SK-N-SH treated with all-trans-retinoic acid at 6 μM for 48 hours (cell line): ENCODE measurements at regions not wholly inside any gene's neighbourhood (a gene's known extent, or its start where the extent isn't known, plus 50 kb on each side); places are given as distances from the start of the nearest gene placed in this dataset.

Source experiments
- ARNTL ChIP-seq: fragments of 450-650 bp; formaldehyde crosslinking; IDR thresholded peaks from 2 replicates; pipeline ENCODE4 v1.5.0; 2020; ENCODE audit warnings: low read depth, mild to moderate bottlenecking, moderate library complexity, borderline replicate concordance
- ESRRG ChIP-seq: fragments of 250-450 bp; sonication (Bioruptor Pico); IDR thresholded peaks from 2 replicates; pipeline ENCODE4 v1.6.1; 2021; ENCODE audit warnings: mild to moderate bottlenecking
- ISL1 ChIP-seq: fragments of 250-450 bp; sonication (Bioruptor Pico); IDR thresholded peaks from 2 replicates; pipeline ENCODE4 v2.1.2; 2022; ENCODE audit warnings: mild to moderate bottlenecking, moderate library complexity
- OSR1 ChIP-seq: fragments of 250-450 bp; sonication (Bioruptor Pico); IDR thresholded peaks from 2 replicates; pipeline ENCODE4 v1.8.0; 2022; ENCODE audit warnings: moderate library complexity, mild to moderate bottlenecking, inconsistent platforms
- RARB ChIP-seq: fragments of 250-450 bp; sonication (Bioruptor Pico); IDR thresholded peaks from 2 replicates; pipeline ENCODE4 v1.8.0; 2021; ENCODE audit warnings: mild to moderate bottlenecking, moderate library complexity
- TCF4 ChIP-seq: fragments of 250-450 bp; sonication (Bioruptor Pico); IDR thresholded peaks from 2 replicates; pipeline ENCODE4 v1.8.0; 2021; ENCODE audit warnings: mild to moderate bottlenecking, moderate library complexity, borderline replicate concordance
- TOX ChIP-seq: fragments of 250-450 bp; sonication (Bioruptor Pico); IDR thresholded peaks from 2 replicates; pipeline ENCODE4 v1.8.0; 2021; ENCODE audit warnings: mild to moderate bottlenecking, moderate library complexity, borderline replicate concordance
- ZFP3 ChIP-seq: fragments of 250-450 bp; sonication (Bioruptor Pico); IDR thresholded peaks from 2 replicates; pipeline ENCODE4 v1.5.0; 2020; ENCODE audit warnings: mild to moderate bottlenecking, moderate library complexity
- ZFP30 ChIP-seq: fragments of 450-650 bp; formaldehyde crosslinking; IDR thresholded peaks from 2 replicates; pipeline ENCODE4 v1.5.0; 2022; ENCODE audit warnings: mild to moderate bottlenecking, moderate library complexity
- TF ChIP-seq, protein P1 (sequence below): fragments of 250-450 bp; sonication (Bioruptor Pico); IDR thresholded peaks from 2 replicates; pipeline ENCODE4 v1.8.0; 2020; ENCODE audit warnings: mild to moderate bottlenecking, moderate library complexity, borderline replicate concordance

DNA sequence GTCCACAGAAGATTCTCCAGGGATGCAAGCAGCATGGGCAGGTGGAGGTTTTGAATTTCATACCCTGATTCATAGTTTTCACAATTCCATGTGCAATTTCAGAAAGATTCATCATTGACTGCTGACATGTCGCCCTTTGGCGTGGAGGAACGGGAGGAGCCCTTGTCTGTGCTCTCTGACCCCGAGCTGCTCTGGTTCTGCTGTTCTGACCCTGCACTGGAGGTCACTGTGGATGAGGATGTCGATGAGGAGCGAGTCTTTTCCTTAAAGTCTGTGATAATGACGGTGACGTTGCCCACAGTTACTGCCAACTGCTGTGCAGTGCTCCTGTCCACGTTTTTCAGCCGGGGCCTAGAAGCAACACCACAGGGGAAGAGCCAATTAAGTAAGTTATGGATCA lies 470.0 kb downstream of the SHQ1 start:
- TF ChIP-seq ARNTL (no peak), TCF4 (CRISPR knock-in tag) (no peak), RARB (CRISPR knock-in tag) (no peak), ESRRG (no peak), ZFP3 (no peak), ISL1 (CRISPR knock-in tag) (no peak), ZFP30 (CRISPR knock-in tag) (no peak), TOX (CRISPR knock-in tag) (no peak), OSR1 (CRISPR knock-in tag) (no peak)
- TF ChIP-seq, protein P1, sequence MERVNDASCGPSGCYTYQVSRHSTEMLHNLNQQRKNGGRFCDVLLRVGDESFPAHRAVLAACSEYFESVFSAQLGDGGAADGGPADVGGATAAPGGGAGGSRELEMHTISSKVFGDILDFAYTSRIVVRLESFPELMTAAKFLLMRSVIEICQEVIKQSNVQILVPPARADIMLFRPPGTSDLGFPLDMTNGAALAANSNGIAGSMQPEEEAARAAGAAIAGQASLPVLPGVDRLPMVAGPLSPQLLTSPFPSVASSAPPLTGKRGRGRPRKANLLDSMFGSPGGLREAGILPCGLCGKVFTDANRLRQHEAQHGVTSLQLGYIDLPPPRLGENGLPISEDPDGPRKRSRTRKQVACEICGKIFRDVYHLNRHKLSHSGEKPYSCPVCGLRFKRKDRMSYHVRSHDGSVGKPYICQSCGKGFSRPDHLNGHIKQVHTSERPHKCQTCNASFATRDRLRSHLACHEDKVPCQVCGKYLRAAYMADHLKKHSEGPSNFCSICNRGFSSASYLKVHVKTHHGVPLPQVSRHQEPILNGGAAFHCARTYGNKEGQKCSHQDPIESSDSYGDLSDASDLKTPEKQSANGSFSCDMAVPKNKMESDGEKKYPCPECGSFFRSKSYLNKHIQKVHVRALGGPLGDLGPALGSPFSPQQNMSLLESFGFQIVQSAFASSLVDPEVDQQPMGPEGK = no peak
